ENCODE measurements at regions not wholly inside any gene's neighbourhood (a gene's known extent, or its start where the extent isn't known, plus 50 kb on each side); places are given as distances from the start of the nearest gene placed in this dataset.

DNA sequence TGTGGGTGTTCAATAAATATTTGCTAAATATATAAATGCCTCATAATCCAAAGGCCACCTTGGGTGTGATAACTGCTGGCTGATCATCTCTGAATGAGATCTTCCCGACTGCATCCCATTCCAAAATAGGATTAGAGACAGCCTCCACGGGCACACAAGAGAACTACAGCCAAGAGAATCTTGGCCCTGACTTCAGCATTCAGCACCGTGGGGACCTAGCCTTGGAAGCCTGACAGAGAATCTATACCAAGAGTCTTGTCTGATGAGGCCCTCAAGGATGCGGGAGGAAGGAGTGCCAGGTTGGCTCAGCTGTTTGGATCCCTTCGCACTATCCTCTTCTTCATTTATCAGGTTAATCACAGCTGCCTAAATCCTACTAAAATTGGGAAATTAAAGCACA lies 85.8 kb downstream of the RBM43 start:
- no peak for TF ChIP-seq CTCF (IDR thresholded peaks at IDR 0.05; ENCODE audit: low read depth, low read length, missing control alignments)
- DNase-seq (ENCODE audit: low read depth) = no peak
- H3K4me3 ChIP-seq (ENCODE audit: low read depth, low read length) = no peak overlapping the region

GRCh38 chr2:151174127-151174526 lies 87.5 kb downstream of the RBM43 start:
- no peak for DNase-seq (ENCODE audit: low read depth)

GRCh38 chr2:151171186-151171585 lies 90.5 kb downstream of the RBM43 start:
- no peak for TF ChIP-seq CTCF (IDR thresholded peaks at IDR 0.05; ENCODE audit: low read depth, low read length, missing control alignments)

More at GRCh38 chr2:151174127-151174526, 87.5 kb downstream of the RBM43 start:
- no peak overlapping the region for H3K4me3 ChIP-seq (ENCODE audit: low read depth, low read length)
- no peak for TF ChIP-seq CTCF (IDR thresholded peaks at IDR 0.05; ENCODE audit: low read depth, low read length, missing control alignments)

GRCh38 chr2:151166410-151166809 lies 95.3 kb downstream of the RBM43 start:
- TF ChIP-seq CTCF (IDR thresholded peaks at IDR 0.05; ENCODE audit: low read depth, low read length, missing control alignments) = no peak
- DNase-seq (ENCODE audit: low read depth) = no peak
- H3K4me3 ChIP-seq (ENCODE audit: low read depth, low read length) = no peak overlapping the region

More at GRCh38 chr2:151171186-151171585, 90.5 kb downstream of the RBM43 start:
- H3K4me3 ChIP-seq (ENCODE audit: low read depth, low read length) = no peak overlapping the region
- no peak for DNase-seq (ENCODE audit: low read depth)

GRCh38 chr2:151165105-151165684 lies 96.5 kb downstream of the RBM43 start:
- no peak for DNase-seq (ENCODE audit: low read depth)
- H3K4me3 ChIP-seq (ENCODE audit: low read depth, low read length) = no peak overlapping the region
- TF ChIP-seq CTCF (IDR thresholded peaks at IDR 0.05; ENCODE audit: low read depth, low read length, missing control alignments) = no peak

- no peak for TF ChIP-seq CTCF (IDR thresholded peaks at IDR 0.05; ENCODE audit: low read depth, low read length, missing control alignments)
- H3K4me3 ChIP-seq (ENCODE audit: low read depth, low read length) = no peak overlapping the region
- DNase-seq (ENCODE audit: low read depth) = no peak
These were observed 99.7 kb downstream of the RBM43 start for GRCh38 chr2:151161821-151162551.

All from GM12864 (cell line).